Caco-2 (cell line): ENCODE measurements at regions not wholly inside any gene's neighbourhood (a gene's known extent, or its start where the extent isn't known, plus 50 kb on each side); places are given as distances from the start of the nearest gene placed in this dataset.

Experiments used
- BruUV-seq: library from RNA; stranded (reverse); fragments of 400-500 nt; replicated peaks from 2 replicates; lab custom pipeline; 2021; lab: Mats Ljungman, UMichigan
- CTCF ChIA-PET: fragments of 300-600 bp; sonication (Branson Sonifier 250); formaldehyde crosslinking; loops from one replicate; lab custom pipeline; 2022; ENCODE audit warnings: antibody characterized with exemption; lab: Charles Lee
- POLR2A ChIA-PET: fragments of 300-600 bp; sonication (Branson Sonifier 250); formaldehyde crosslinking; loops from one replicate; lab custom pipeline; 2022; ENCODE audit warnings: antibody characterized with exemption; lab: Charles Lee
- DNase-seq, 2 experiments: peaks; one replicate each; pipeline versions ENCODE4 v3.0.0 to v3.0.0-alpha.2; 2020 to 2022
- H3K27me3 ChIP-seq: replicated peaks from 2 replicates; pipeline ENCODE4 v1.6.0; 2011; ENCODE audit warnings: low read length; ENCODE audit not compliant: control insufficient read depth, insufficient read depth
- H3K36me3 ChIP-seq: 2 replicates; pipeline ENCODE4 v1.5.1; 2011; ENCODE audit warnings: low read length; ENCODE audit not compliant: control insufficient read depth, insufficient read depth
- H3K4me1 ChIP-seq: fragments of 250-450 bp; sonication (Bioruptor Pico); 2 replicates; pipeline ENCODE4 v1.5.1; 2020; ENCODE audit warnings: mild to moderate bottlenecking
- H3K4me3 ChIP-seq: 2 replicates; pipeline ENCODE4 v1.5.1; 2011; ENCODE audit warnings: low read depth, mild to moderate bottlenecking, control low read depth, low read length
- H3K9me3 ChIP-seq: fragments of 250-450 bp; sonication (Bioruptor Pico); 2 replicates; pipeline ENCODE4 v1.5.1; 2020; ENCODE audit warnings: mild to moderate bottlenecking, moderate library complexity
- H3K27ac Mint-ChIP-seq: one replicate; pipeline ENCODE4 v1.8.0; 2022; ENCODE audit warnings: mixed read lengths; ENCODE audit not compliant: unreplicated experiment
- H3K27me3 Mint-ChIP-seq: one replicate; pipeline ENCODE4 v1.8.0; 2022; ENCODE audit warnings: mixed read lengths; ENCODE audit not compliant: insufficient read depth, unreplicated experiment
- H3K36me3 Mint-ChIP-seq: one replicate; pipeline ENCODE4 v1.8.0; 2022; ENCODE audit warnings: mild to moderate bottlenecking, mixed read lengths; ENCODE audit not compliant: insufficient read depth, unreplicated experiment
- H3K4me1 Mint-ChIP-seq: one replicate; pipeline ENCODE4 v1.8.0; 2022; ENCODE audit warnings: low read depth, mixed read lengths; ENCODE audit not compliant: unreplicated experiment
- H3K4me3 Mint-ChIP-seq: one replicate; pipeline ENCODE4 v1.8.0; 2022; ENCODE audit warnings: mild to moderate bottlenecking, moderate library complexity, mixed read lengths; ENCODE audit not compliant: unreplicated experiment
- H3K9me3 Mint-ChIP-seq: one replicate; pipeline ENCODE4 v1.8.0; 2022; ENCODE audit warnings: mixed read lengths; ENCODE audit not compliant: unreplicated experiment
- intact Hi-C: fragments of 100-400 bp; cut with micrococcal nuclease; formaldehyde crosslinking; loops from one replicate; pipeline ENCODE4 v1.10.0; 2022; ENCODE audit not compliant: unreplicated experiment
- TF ChIP-seq, protein P1 (sequence below), 2 experiments: fragments of 200-600 bp in 1 of 2; IDR thresholded peaks; 1 replicate in 1 of 2; 2 replicates in 1 of 2; pipeline versions ENCODE4 v1.5.1 to v1.8.0; 2011 to 2022; ENCODE audit warnings: antibody characterized with exemption in 1 of 2, control low read depth in 1 of 2, inconsistent platforms in 1 of 2, low read depth in 1 of 2, low read length in 1 of 2, mild to moderate bottlenecking in 1 of 2, moderate library complexity in 1 of 2; ENCODE audit not compliant: insufficient read depth in 1 of 2, severe bottlenecking in 1 of 2, unreplicated experiment in 1 of 2

DNA sequence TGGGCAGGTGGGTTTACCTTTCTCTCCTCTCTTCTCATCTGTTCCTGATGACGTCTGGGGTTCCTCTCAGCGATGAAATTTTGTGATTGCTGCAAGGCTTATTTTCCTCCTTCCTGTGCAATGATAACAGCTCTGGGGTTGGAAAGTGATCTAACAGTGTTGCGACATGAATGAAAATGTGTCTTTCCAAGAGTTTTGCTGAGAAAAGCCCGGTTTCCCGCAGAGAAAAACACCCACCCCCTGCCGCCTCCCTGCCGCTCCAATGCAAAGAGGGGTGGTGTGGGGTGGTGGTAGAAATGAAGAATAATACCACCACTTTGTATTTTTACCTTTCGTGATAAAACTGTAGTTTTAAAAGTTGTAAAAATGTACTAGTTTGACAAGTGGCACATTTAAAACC is 232.0 kb downstream of the OLFM4 start:
- no peaks in the 10 kb centered on the region for H3K27me3 ChIP-seq
- peaks cover 8% of the 10 kb centered on the region for H3K27me3 Mint-ChIP-seq
- POLR2A ChIA-PET: no interaction called here

DNA sequence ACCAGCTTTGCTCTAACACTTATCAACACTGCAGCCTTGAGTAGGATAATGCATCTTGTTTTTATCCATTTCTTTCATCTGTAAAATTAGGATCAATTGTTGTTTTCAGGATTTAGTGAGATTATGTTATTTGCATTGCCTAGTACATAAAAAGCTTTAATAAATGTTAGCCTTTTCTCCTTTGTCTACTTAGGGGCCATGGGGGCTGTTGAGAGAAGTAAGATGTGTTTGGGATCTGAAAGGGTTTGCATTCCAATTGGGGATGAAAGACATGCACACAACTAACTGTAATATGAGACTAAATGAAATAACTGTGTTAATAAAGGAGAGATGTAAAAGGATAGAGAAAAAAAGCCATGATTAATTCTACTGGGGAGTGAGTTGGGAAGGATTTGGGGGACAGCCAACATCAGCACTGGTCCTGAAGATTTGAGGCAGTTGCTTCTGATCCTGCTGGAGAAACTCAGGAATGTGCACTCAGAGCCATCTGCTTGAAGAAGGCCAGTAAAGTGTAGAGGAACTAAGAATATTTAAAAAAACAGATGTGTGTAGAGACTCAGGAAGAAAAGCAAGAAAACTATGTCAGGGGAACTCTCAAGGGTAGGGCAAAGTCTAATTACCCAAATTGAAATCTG is 236.3 kb downstream of the OLFM4 start:
- intact Hi-C loops: no loop called here
- no peaks in the 10 kb centered on the region for H3K36me3 Mint-ChIP-seq
- no TSS peak for BruUV-seq
- H3K27me3 Mint-ChIP-seq: peaks cover 5% of the 10 kb centered on the region
- Histone ChIP-seq H3K9me3 (no peaks in the 10 kb centered on the region), H3K27me3 (no peaks in the 10 kb centered on the region), H3K36me3 (no peaks in the 10 kb centered on the region), H3K4me1 (no peaks in the 10 kb centered on the region), H3K4me3 (no peak overlapping the region)
- no peak for DNase-seq
- no peak overlapping the region for H3K27ac Mint-ChIP-seq
- no peaks in the 10 kb centered on the region for H3K4me1 Mint-ChIP-seq
- POLR2A ChIA-PET: no interaction called here
- H3K9me3 Mint-ChIP-seq: no peaks in the 10 kb centered on the region
- TF ChIP-seq, protein P1, sequence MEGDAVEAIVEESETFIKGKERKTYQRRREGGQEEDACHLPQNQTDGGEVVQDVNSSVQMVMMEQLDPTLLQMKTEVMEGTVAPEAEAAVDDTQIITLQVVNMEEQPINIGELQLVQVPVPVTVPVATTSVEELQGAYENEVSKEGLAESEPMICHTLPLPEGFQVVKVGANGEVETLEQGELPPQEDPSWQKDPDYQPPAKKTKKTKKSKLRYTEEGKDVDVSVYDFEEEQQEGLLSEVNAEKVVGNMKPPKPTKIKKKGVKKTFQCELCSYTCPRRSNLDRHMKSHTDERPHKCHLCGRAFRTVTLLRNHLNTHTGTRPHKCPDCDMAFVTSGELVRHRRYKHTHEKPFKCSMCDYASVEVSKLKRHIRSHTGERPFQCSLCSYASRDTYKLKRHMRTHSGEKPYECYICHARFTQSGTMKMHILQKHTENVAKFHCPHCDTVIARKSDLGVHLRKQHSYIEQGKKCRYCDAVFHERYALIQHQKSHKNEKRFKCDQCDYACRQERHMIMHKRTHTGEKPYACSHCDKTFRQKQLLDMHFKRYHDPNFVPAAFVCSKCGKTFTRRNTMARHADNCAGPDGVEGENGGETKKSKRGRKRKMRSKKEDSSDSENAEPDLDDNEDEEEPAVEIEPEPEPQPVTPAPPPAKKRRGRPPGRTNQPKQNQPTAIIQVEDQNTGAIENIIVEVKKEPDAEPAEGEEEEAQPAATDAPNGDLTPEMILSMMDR (IDR thresholded peaks at IDR 0.05; ENCODE audit: insufficient read depth in 1 of 2, low read depth in 1 of 2, low read length in 1 of 2, severe bottlenecking in 1 of 2, unreplicated experiment in 1 of 2): no peak
- H3K4me3 Mint-ChIP-seq: no peak overlapping the region
- CTCF ChIA-PET: no interaction called here

More for the DNA sequence above, 232.0 kb downstream of the OLFM4 start:
- no peaks in the 10 kb centered on the region for H3K9me3 Mint-ChIP-seq
- intact Hi-C loops: no loop called here
- H3K4me3 ChIP-seq: no peak overlapping the region
- H3K36me3 Mint-ChIP-seq: no peaks in the 10 kb centered on the region
- no peaks in the 10 kb centered on the region for H3K4me1 ChIP-seq
- DNase-seq: no peak
- H3K4me1 Mint-ChIP-seq: no peaks in the 10 kb centered on the region
- no peaks in the 10 kb centered on the region for H3K36me3 ChIP-seq
- CTCF ChIA-PET: no interaction called here
- no peaks in the 10 kb centered on the region for H3K9me3 ChIP-seq
- H3K4me3 Mint-ChIP-seq: no peak overlapping the region
- no TSS peak for BruUV-seq
- TF ChIP-seq, protein P1 (IDR thresholded peaks at IDR 0.05; ENCODE audit: insufficient read depth in 1 of 2, low read depth in 1 of 2, low read length in 1 of 2, severe bottlenecking in 1 of 2, unreplicated experiment in 1 of 2): no peak
- no peak overlapping the region for H3K27ac Mint-ChIP-seq

DNA sequence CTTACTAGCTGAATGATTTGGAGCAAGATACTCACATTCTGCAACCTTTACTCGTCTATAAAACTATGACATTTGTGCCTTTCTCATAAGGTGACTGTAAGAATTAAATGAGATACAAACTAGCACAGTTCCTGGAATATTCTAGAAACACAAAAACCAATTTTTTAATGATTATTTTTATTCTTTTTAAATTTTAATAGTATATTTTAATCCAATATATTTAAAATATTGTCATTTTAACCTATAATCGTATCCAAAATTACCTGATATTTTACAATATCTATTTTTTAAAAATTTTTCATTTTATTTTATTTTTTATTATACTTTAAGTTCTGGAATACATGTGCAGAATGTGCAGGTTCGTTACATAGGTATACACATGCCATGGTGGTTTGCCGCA is 238.1 kb downstream of the OLFM4 start:
- no peak overlapping the region for H3K27ac Mint-ChIP-seq
- CTCF ChIA-PET: no interaction called here
- H3K4me3 Mint-ChIP-seq: no peak overlapping the region
- Histone ChIP-seq H3K36me3 (no peaks in the 10 kb centered on the region), H3K4me3 (no peak overlapping the region), H3K27me3 (no peaks in the 10 kb centered on the region), H3K9me3 (no peaks in the 10 kb centered on the region), H3K4me1 (no peaks in the 10 kb centered on the region)
- POLR2A ChIA-PET: no interaction called here
- intact Hi-C loops: no loop called here
- no peaks in the 10 kb centered on the region for H3K4me1 Mint-ChIP-seq
- peaks cover 7% of the 10 kb centered on the region for H3K27me3 Mint-ChIP-seq
- TF ChIP-seq, protein P1 (IDR thresholded peaks at IDR 0.05; ENCODE audit: insufficient read depth in 1 of 2, low read depth in 1 of 2, low read length in 1 of 2, severe bottlenecking in 1 of 2, unreplicated experiment in 1 of 2): no peak
- no peaks in the 10 kb centered on the region for H3K9me3 Mint-ChIP-seq
- no peak for DNase-seq
- no TSS peak for BruUV-seq
- no peaks in the 10 kb centered on the region for H3K36me3 Mint-ChIP-seq
